Ishikawa (cell line): ENCODE measurements at regions not wholly inside any gene's neighbourhood (a gene's known extent, or its start where the extent isn't known, plus 50 kb on each side); places are given as distances from the start of the nearest gene placed in this dataset.

ENCODE experiments used
- CEBPB ChIP-seq: IDR thresholded peaks from 2 replicates; pipeline ENCODE4 v1.6.1; 2012
- CREB1 ChIP-seq: IDR thresholded peaks from 2 replicates; pipeline ENCODE4 v1.6.1; 2012; ENCODE audit warnings: low read depth
- EGR1 ChIP-seq: IDR thresholded peaks from 2 replicates; pipeline ENCODE4 v1.6.1; 2012
- NFIC ChIP-seq: IDR thresholded peaks from 2 replicates; pipeline ENCODE4 v1.6.1; 2012
- TAF1 ChIP-seq: IDR thresholded peaks from 2 replicates; pipeline ENCODE4 v1.6.1; 2012; ENCODE audit warnings: low read depth, mild to moderate bottlenecking
- TF ChIP-seq, protein P1 (sequence below): IDR thresholded peaks from 2 replicates; pipeline ENCODE4 v1.6.1; 2012; ENCODE audit warnings: low read depth, mild to moderate bottlenecking
- TF ChIP-seq, protein P2 (sequence below): IDR thresholded peaks from 2 replicates; pipeline ENCODE4 v1.6.1; 2012
- TF ChIP-seq, protein P3 (sequence below): IDR thresholded peaks from 2 replicates; pipeline ENCODE4 v1.6.1; 2012

DNA sequence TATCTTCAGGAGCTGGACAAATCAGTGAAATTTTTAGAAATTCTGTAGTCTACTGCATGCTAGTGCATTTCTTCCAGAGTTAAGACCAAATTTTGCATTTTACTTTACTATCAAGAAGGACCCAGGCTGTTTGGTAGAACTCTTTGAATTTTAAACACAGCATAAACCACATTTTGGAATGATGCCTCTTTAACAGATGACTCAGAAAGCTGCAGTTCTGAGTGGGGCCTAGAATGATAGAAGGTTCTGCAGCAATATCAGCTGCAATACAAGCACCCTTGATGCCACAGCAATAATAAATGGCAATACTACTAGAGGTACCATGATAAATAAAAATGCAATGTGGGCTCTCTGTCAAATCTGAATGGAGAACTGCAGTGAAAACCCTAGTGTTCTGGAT is 198.7 kb downstream of the TMA16 start:
- TF ChIP-seq TAF1 (no peak), CEBPB (no peak), NFIC (no peak), EGR1 (no peak), CREB1 (no peak)
- TF ChIP-seq, protein P1, sequence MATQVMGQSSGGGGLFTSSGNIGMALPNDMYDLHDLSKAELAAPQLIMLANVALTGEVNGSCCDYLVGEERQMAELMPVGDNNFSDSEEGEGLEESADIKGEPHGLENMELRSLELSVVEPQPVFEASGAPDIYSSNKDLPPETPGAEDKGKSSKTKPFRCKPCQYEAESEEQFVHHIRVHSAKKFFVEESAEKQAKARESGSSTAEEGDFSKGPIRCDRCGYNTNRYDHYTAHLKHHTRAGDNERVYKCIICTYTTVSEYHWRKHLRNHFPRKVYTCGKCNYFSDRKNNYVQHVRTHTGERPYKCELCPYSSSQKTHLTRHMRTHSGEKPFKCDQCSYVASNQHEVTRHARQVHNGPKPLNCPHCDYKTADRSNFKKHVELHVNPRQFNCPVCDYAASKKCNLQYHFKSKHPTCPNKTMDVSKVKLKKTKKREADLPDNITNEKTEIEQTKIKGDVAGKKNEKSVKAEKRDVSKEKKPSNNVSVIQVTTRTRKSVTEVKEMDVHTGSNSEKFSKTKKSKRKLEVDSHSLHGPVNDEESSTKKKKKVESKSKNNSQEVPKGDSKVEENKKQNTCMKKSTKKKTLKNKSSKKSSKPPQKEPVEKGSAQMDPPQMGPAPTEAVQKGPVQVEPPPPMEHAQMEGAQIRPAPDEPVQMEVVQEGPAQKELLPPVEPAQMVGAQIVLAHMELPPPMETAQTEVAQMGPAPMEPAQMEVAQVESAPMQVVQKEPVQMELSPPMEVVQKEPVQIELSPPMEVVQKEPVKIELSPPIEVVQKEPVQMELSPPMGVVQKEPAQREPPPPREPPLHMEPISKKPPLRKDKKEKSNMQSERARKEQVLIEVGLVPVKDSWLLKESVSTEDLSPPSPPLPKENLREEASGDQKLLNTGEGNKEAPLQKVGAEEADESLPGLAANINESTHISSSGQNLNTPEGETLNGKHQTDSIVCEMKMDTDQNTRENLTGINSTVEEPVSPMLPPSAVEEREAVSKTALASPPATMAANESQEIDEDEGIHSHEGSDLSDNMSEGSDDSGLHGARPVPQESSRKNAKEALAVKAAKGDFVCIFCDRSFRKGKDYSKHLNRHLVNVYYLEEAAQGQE: no peak
- TF ChIP-seq, protein P2, sequence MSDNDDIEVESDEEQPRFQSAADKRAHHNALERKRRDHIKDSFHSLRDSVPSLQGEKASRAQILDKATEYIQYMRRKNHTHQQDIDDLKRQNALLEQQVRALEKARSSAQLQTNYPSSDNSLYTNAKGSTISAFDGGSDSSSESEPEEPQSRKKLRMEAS: no peak
- TF ChIP-seq, protein P3, sequence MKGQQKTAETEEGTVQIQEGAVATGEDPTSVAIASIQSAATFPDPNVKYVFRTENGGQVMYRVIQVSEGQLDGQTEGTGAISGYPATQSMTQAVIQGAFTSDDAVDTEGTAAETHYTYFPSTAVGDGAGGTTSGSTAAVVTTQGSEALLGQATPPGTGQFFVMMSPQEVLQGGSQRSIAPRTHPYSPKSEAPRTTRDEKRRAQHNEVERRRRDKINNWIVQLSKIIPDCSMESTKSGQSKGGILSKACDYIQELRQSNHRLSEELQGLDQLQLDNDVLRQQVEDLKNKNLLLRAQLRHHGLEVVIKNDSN: no peak
